ENCODE measurements at regions not wholly inside any gene's neighbourhood (a gene's known extent, or its start where the extent isn't known, plus 50 kb on each side); places are given as distances from the start of the nearest gene placed in this dataset.

DNA sequence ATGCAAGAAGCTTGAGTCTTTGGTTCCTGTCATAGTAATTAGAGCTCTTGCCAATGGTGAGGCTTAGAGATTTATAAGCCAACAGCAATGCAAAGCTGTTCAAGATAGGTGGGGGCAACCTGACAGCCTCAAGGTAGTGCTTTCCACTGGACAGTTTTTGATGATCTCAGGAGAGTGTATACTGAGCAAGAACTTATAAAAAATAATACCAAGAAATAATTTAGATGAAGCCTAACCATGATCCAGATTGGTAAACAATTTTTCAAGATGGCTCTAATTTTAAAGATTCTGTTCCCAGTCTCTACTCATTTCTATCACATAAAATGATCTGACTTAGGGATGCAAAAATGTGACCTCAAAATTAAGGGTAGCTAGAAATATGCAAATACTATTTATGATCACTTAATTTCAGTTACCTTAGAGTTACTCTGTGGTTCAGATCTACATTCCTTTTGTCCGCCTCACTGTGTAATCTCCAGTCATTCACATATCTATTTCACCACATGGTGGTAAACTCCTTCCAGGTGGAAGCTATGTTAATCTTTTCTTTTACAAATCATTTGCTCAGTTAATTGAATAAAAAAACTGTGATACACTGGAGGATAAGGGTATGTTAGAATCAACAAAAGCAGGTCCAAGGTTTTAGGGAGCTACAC is 1228.0 kb upstream of the C9orf72 start:
- TF ChIP-seq, protein P1, sequence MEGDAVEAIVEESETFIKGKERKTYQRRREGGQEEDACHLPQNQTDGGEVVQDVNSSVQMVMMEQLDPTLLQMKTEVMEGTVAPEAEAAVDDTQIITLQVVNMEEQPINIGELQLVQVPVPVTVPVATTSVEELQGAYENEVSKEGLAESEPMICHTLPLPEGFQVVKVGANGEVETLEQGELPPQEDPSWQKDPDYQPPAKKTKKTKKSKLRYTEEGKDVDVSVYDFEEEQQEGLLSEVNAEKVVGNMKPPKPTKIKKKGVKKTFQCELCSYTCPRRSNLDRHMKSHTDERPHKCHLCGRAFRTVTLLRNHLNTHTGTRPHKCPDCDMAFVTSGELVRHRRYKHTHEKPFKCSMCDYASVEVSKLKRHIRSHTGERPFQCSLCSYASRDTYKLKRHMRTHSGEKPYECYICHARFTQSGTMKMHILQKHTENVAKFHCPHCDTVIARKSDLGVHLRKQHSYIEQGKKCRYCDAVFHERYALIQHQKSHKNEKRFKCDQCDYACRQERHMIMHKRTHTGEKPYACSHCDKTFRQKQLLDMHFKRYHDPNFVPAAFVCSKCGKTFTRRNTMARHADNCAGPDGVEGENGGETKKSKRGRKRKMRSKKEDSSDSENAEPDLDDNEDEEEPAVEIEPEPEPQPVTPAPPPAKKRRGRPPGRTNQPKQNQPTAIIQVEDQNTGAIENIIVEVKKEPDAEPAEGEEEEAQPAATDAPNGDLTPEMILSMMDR (IDR thresholded peaks at IDR 0.05) = no peak
- TF ChIP-seq EP300 (IDR thresholded peaks at IDR 0.05) = no peak
- TF ChIP-seq POLR2AphosphoS5 (IDR thresholded peaks at IDR 0.05) = no peak

Measured in sigmoid colon (tissue), 4 donors.